ENCODE measurements at regions not wholly inside any gene's neighbourhood (a gene's known extent, or its start where the extent isn't known, plus 50 kb on each side); places are given as distances from the start of the nearest gene placed in this dataset.

- no peak for TF ChIP-seq CTCF (IDR thresholded peaks at IDR 0.05)
- no peak for TF ChIP-seq POLR2A (IDR thresholded peaks at IDR 0.05)
Measured at GRCh38 chr5:116757326-116757725, 182.7 kb upstream of the SEMA6A start.

Data from Peyer's patch (tissue), 4 donors.